Putamen (tissue), 1 donor: ENCODE measurements at regions not wholly inside any gene's neighbourhood (a gene's known extent, or its start where the extent isn't known, plus 50 kb on each side); places are given as distances from the start of the nearest gene placed in this dataset.
"Not testable (repeated sequence)": the region's sequence is repeated elsewhere in the genome, so short reads cannot be mapped to it uniquely, and the experiment has no call there.

Experiments
- DNase-seq: peaks from one replicate; pipeline ENCODE4 v3.0.0-alpha.2; 2016; ENCODE audit warnings: low spot score

DNA sequence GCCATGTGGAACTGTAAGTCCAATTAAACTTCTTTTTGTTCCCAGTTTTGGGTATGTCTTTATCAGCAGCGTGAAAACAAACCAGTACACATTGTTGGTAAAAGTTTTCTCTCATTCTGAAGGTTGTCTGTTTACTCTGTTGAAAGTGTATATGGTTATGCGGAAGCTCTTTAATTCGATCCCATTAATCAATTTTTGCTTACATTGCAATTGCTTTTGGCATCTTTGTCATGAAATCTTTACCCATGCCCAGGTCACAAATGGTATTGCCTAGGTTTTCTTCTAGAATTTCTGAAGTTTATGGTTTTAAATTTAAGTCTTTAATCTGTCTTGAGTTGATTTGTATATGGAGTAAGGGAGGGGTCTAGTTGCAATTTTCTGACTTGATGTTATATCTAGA, 1901.9 kb downstream of the MAT2B start:
- no peak for DNase-seq

DNA sequence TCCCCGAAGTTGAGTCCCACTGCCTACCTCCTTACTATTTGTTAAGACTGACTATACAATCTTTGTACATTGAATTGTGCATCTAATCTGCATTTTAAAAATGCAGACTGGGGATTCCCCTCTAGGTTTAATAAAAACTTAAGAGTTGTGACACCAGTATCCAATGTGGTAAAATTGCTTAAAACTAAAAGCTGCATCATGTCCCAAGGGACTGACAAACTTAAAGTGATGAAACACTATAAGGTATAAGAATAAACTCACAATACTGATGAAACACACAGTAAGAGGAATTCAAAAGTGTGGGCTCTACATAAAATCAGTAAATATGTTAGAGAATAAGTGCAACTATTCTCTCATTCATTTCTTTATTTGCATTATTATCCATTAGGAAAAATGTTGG, 1905.1 kb downstream of the MAT2B start:
- DNase-seq, result no peak

DNA sequence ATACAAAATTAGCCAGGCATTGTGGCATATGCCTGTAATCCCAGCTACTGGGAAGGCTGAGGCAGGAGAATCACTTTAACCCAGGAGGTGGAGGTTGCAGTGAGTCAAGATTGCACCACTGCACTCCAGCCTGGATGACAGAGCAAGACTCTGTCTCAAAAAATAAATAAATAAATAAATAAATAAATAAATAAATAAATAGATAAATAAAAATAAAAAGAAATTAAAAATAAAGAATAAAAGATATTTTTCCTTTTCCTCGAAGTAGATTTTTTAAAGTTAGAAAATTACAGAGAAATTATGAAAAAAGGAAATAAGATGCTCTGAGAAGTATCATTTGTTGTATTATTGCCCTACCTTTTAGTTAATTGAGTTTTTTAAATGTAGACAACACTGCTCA, 1906.1 kb downstream of the MAT2B start:
- not testable (repeated sequence) for DNase-seq

DNA sequence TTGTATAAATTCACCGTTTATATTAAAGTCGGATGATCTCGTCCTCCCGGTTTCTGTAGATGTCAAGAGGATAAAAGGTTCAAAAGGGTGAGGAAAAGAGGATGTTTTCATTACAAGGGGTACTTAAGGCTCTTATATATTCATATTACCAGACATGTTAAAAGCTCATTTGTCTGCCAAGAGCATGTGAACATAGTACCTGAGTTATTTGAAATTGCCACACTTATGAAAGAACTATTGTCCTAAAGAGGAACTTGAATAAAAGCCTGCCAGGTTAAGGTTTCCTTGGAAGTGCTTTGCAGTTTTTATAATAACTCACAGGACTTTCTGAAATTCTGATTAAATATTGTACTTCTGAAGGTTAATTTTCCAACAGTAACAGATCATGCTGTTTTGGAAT, 1915.1 kb downstream of the MAT2B start:
- DNase-seq, result no peak

DNA sequence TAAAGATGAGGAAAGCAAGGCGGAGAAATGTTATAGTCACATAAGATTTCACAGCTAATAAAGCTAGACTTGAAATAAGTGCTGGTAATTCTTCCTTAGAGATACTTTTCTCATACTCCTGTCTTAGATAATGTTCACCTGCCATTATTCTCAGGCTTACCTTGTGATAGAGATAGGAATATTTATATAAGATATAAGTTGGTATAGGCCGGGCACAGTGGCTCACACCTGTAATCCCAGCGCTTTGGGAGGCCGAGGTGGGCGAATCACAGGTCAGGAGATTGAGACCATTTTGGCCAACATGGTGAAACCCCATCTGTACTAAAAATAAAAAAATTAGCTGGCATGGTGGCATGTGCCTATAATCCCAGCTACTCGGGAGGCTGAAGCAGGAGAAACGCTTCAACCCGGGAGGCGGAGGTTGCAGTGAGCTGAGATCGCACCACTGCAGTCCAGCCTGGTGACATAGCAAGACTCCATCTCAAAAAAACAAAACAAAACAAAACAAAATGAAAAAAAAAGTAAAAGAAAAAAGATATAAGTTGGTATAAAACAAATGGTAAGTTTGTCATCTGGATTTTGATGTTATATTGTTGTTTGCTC, 1918.4 kb downstream of the MAT2B start:
- no peak for DNase-seq

DNA sequence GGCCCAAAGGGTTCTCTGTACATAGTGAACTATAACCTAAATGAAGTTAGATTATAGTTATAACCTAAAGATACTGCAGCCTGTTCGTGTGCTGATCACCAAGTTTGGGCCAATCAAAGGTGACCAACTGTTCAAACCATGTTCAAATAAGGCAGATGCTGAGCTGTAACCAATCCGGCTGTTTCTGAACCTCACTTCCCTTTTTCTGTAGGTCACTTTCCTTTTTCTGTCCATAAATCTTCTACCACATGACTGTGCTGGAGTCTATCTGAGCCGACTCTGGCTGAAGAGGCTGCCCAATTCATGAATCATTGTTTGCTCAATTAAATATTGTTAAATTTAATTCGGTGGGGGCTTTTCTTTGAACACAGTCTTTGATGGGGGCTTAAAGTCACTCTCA, 1920.2 kb downstream of the MAT2B start:
- no peak for DNase-seq

DNA sequence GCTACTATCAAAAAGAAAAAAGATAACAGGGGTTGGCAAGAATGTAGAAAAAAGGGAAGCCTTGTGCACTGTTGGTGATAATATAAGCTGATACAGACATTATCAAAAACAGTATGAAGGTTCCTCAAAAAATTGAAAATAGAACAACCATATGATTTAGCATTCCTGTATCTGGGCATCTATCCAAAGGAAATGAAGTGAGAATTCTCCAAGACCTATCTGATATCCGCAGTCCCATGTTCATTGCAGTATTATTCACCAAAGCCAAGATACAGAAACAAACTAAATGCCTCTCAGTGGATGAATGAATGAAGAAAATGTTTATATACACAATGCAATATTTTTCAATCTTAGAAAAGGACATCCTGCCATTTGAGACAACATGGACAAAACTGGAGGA, 1943.3 kb downstream of the MAT2B start:
- no peak for DNase-seq

DNA sequence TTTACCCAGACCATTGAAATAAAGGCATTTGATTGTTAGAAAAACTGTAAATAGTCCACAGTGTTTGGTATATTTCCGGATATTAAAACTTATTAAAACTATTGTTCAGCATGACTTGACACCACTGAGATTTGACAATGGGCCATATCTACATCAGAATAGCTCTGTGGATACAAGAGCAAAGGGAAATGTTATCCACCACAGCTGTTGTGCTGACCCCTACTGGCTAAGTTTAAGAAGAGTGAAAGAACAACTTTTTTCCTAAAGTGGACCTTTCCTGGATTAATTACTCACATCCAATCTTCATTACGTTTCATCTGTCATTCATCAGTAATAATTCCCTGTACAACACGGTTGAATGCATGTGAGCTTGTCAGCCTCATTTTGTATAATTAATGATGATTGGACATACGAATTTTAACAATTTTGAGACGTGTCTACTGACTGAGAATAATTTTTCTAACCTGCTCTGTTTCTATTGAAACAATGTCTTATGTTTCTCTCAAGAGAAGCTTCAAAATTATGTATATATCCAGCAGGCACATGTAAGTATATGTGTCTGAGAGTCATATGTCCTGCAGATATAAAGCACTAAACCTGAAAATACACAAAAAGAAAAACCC, 1952.6 kb downstream of the MAT2B start:
- peak; percentile 4 for DNase-seq

DNA sequence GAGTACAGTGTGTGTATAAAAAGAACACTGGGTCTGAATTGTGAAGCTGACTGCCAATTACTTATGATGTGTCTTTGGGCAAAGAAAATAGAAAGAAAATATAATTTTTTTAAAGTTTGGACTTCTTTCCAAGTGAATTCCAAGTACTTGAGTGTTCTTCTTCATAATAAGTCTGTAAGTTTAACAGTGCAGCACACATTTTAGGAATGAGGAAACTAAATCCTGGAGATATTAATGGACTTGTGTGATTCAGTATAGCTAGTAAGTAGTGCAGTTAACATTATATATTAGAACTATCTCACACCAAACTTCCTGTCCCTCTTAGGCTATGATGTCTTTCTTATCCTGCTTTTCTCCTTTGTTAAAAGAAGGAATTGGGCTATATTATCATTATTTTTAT, 1953.8 kb downstream of the MAT2B start:
- no peak for DNase-seq

DNA sequence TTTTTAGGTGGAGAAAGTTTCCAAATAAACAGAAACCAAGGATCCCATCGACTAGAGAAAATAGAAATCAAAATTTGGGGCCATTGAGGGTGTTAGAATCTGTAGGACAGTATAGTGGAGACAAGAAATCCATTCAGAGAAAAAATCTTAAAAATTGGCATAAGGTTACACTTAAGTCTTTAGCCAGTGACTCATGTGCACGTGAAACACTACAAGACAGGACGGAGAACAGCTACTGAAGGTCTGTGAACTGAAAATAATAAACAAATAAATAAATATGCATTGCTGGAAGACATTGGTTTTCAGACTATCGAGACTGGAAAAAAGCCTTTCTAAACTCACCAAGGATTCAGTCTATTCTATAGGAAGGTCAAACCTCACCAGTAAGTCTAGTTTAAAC, 1955.5 kb downstream of the MAT2B start:
- DNase-seq, result no peak

DNA sequence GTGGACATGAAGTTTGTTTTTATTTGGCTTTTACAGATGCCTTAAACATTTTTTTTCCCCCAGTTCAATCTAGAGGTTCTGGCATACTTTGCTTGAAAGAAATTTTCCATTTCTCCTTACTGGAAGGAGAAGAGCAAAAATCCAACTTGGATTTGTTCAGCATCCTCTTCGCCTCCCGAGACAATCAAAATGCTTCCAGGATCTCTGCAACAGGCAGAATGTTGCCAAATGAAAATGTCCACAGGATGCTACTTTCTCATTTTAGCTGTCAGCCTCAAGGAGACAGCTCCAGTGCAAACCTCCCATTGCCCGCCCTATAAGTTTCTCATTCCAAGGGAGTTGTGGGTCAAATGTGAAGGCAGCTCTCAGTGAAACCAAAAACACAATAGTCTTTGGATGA, 1972.1 kb downstream of the MAT2B start:
- no peak for DNase-seq

DNA sequence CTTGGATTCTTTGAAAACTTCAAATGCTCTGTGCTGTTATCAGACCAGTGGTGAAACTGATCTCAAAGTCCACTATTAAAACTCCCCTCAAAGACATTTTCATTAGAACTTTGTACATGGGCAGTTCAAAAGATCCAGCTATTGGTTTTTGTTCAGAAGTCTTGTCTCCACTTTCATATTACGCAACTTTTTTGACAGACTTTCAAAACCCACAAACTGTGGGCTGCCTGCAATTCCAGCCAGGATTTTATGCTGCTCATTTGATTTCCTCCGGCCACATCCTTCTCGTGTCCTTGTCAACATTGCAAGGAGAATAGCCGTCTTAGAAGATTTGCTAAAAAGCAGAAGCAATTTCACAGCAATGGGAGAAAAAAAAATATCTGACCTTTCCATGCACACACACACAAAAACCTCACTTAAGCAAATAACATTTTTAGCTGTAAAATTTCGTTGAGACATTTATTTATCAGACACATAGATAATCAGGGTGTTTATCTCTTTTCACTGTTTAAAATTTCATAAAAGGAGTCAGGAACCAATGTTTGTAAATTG, 1990.5 kb downstream of the MAT2B start:
- DNase-seq, result no peak

DNA sequence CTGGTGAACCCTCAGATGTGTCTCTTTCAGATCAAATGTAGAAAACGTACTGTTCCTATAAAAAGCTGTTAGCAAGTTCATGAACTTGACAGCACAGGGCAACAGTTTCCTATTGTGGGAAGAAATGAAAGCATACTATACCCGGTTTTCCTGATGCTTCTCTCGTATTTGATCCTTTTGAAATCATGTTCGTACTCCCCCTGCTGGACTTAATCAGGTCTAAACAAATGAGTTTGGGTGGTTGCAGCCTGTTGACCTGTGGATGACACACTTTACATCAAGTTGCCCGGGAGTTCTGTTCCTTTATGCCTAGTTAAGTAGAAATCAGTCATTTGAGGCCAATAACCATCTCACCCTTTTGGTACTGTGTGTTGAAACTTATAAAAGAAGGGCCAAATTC, 1992.3 kb downstream of the MAT2B start:
- DNase-seq, result no peak

DNA sequence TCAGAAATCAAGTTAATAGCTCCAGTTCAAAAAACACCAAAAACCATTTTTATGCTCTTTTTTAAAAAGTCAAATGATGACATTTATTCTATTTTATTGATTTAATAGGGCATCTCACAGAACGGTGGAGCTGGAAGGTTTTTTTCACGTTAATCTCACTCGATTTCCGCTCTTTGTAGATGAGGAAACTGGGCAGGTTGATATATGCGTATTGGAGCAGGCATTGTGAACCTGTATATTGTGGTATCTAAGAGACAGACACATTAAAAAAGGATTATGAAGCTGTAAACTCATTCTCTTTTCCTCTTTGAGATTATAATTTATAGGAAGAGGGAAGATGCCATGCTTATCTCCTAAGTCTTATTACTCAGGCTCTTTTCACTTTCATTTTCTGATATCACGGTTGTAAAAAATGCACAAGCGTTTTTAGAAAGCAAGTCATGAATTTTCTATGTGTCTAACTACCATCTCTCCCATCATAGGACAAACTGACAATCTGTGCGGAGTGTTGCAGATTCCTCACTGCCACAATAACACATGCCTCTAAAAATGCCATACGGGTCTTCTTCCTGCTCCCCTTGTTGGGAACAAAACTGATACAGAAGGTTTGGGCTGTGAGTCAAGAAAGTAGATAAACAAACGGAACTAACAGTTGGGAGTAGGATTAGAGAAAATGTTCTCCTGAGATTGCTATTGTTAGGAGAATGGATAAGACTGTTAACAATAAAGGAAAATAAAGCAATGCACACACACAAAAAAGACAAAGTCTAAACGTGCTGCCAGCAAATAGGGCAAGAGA, 1997.7 kb downstream of the MAT2B start:
- no peak for DNase-seq

DNA sequence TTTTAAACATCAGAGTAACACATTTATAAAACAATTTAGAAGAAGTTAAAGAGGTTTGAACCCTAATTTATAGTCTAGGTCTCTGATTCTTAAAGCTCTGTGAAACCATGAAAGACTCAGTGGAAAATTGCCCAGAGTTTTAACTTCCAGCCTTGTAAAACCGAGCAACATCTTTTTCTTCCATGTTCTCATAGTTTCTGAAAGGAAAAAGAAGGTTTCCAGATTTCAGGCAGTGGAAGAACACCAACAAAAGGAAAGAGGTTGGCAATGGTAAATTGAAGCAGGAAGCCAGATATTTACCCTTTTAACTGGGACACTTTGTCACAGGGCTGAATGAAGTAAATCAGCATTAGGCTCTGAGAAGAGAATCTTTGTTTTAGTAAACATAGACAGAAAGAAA, 1999.3 kb downstream of the MAT2B start:
- peak; percentile 52 for DNase-seq

DNA sequence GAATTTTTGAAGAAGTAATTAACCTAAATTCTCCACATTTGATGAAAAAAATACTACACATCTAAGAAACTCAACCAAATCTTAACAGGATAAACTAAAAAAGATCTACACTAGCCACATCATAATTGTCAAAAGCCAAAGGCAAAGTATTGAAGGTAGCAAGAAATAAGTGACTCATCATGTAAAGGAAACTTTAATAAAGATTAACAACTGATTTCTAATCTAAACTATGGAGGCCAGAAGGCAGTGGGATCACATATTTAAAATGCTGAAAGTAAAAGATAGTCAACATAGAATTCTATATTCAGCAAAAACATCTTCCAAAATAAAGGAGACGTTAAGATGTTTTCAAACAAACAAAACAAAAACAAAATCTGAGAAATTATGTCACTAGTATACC, 2002.9 kb downstream of the MAT2B start:
- DNase-seq, result no peak

DNA sequence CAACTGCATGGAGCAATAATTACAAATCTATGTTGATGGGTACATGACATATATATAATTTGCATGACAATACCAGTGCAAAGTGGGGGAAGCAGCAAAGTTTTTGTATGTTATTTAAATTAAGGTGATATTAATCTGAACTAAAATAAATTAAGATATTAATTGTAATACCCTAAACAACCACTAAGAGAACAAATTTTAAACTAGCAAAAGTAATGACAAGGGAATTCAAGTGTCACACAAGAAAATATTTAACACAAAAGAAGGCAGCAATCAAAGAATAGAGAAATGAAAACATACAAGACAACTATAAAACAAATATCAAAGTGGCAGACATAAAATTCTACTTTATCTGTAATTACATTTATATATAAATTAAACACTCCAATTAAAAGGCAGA, 2003.4 kb downstream of the MAT2B start:
- DNase-seq, result no peak

DNA sequence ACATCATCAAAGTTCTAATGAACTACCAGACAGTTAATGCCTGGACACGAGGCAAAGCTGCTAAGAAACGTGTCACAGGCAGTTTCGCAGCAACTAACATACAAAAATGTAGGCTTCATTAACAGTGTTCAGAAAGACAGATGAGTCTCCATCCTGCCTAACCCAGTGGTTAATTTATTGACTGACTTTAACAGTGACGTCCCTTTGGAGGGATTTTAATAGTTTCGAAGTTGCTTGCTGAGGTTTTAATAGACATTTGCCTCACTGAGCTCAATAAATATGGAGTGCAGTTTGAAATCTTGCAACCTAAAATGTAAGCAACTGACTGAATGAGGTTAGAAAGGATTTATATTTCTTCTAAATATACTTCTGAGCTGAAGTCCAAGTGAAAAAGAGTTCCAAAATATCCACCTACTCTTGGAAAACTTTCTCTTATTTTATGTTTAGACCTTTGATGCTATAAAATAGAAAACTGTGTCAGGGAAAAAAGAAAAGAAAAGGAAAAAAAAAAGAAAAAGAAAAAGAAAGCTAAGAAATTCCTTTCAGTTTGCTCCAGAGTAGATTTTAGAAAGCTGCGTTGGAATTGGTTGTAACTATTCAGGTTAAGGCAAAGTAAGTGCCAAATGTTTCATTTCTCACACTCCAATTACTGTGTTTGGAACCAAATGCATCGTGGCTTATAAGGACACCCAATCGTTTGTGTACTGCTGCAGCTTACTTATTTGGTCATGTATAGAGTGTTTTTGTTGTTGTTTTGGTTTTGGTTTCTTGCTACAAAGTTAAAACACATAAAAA, 2016.6 kb downstream of the MAT2B start:
- DNase-seq, result no peak

DNA sequence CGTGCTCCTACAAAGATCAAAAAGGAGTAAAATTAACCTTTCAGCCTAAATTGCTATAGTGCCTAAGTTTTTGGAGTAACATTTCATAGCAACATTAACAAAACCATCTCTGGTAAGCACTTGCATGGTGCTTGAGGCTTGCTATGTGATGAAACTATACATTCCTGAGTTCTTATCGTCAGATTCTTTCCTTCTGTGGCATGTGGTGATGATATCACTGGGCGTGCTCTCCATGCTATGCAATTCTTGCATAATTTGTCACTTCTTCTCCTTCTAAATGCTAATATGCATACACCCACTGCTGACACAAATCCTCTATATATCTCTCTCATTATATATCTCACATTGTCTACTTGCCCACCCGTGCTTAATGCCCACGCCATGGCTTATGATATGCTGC, 2019.9 kb downstream of the MAT2B start:
- peak; percentile 27 for DNase-seq

DNA sequence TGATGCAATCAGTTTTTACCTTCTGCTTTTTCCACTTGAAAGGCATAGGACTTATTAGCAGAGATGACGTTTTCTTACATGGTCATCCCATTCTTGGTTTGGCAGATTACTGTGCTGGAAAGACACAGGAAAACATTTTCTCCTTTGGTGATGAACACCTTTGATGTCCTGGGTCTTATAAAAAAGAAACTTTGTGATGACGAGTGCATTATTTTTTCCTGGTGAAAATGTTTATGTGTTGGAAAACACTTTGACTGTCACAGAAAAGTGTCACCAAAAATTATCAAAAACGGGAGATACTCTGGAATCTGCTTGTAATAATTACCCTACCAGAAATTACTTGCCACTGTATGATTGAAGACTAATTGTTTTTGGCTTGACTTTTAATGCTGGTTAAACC, 2020.9 kb downstream of the MAT2B start:
- DNase-seq, result no peak

DNA sequence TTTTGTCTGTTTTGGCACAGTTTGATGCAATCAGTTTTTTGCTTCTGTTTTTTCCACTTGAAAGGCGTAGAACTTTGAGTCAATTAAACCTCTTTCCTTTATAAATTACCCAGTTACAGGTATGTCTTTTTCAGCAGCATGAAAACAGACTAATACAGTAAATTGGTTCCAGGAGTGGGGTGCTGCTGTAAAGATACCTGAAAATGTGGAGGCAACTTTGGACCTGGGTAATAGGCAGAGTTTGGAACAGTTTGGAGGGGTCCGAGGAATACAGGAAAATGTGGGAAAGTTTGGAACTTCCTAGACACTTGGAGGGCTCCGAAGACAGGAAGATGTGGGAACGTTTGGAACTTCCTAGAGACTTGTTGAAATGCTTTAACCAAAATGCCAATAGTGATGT, 2022.2 kb downstream of the MAT2B start:
- no peak for DNase-seq

DNA sequence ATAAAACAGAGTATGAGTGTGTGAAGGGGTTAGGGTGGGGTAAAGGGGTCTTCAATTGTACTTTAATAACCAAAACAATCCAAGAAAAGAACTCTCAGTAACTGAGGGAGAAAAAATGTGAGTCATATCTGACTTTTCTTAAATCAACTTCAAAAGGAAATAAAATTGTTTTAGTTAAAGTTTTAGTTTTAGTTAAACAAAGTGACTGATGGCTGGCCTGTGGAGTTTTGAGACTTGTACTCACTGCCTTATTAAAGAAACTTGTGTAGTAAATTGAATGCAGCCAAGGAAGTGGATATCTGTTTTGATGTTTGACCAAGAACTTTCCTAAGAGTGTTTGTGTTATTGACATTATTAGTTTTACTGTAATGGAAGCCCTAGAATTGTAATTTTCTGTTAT, 2032.6 kb downstream of the MAT2B start:
- DNase-seq, result no peak
